ENCODE measurements at regions not wholly inside any gene's neighbourhood (a gene's known extent, or its start where the extent isn't known, plus 50 kb on each side); places are given as distances from the start of the nearest gene placed in this dataset.

GRCh38 chr6:54771968-54772367 is 74.6 kb upstream of the FAM83B start:
- in situ Hi-C loops (cut with HindIII; ENCODE audit: low sequenced_read_pairs), result no loop called here
- no peak for DNase-seq (ENCODE audit: low spot score)

- DNase-seq (ENCODE audit: low spot score), result no peak
- in situ Hi-C loops (cut with HindIII; ENCODE audit: low sequenced_read_pairs), result no loop called here
Measured at GRCh38 chr6:54772610-54773009, 74.0 kb upstream of the FAM83B start.

- in situ Hi-C loops (cut with HindIII; ENCODE audit: low sequenced_read_pairs), result no loop called here
Measured at GRCh38 chr6:54775576-54775975, 71.0 kb upstream of the FAM83B start.

GRCh38 chr6:54776891-54777290 is 69.7 kb upstream of the FAM83B start:
- DNase-seq (ENCODE audit: low spot score), result no peak
- in situ Hi-C loops (cut with HindIII; ENCODE audit: low sequenced_read_pairs), result no loop called here

More at GRCh38 chr6:54775576-54775975, 71.0 kb upstream of the FAM83B start:
- no peak for DNase-seq (ENCODE audit: low spot score)

GRCh38 chr6:54778731-54779130 is 67.8 kb upstream of the FAM83B start:
- in situ Hi-C loops (cut with HindIII; ENCODE audit: low sequenced_read_pairs), result no loop called here
- no peak for DNase-seq (ENCODE audit: low spot score)

GRCh38 chr6:54784011-54784410 is 62.6 kb upstream of the FAM83B start:
- no peak for DNase-seq (ENCODE audit: low spot score)
- in situ Hi-C loops (cut with HindIII; ENCODE audit: low sequenced_read_pairs), result no loop called here

- in situ Hi-C loops (cut with HindIII; ENCODE audit: low sequenced_read_pairs), result no loop called here
- no peak for DNase-seq (ENCODE audit: low spot score)
Measured at GRCh38 chr6:54786154-54786553, 60.4 kb upstream of the FAM83B start.

- DNase-seq (ENCODE audit: low spot score), result no peak
- in situ Hi-C loops (cut with HindIII; ENCODE audit: low sequenced_read_pairs), result no loop called here
Measured at GRCh38 chr6:54787825-54788224, 58.7 kb upstream of the FAM83B start.
